ENCODE measurements at regions not wholly inside any gene's neighbourhood (a gene's known extent, or its start where the extent isn't known, plus 50 kb on each side); places are given as distances from the start of the nearest gene placed in this dataset.

GRCh38 chr5:2257326-2258244 lies 374.9 kb upstream of the IRX4 start:
- DNase-seq, result no peak

- no peak for DNase-seq
Observed at GRCh38 chr5:2256691-2257280, 374.1 kb upstream of the IRX4 start.

GRCh38 chr5:2255915-2256690 lies 373.4 kb upstream of the IRX4 start:
- no peak for DNase-seq

- DNase-seq, result no peak
Observed at GRCh38 chr5:2254880-2255750, 372.4 kb upstream of the IRX4 start.

- no peak for DNase-seq
Observed at GRCh38 chr5:2254406-2254805, 371.7 kb upstream of the IRX4 start.

- no peak for DNase-seq
Observed at GRCh38 chr5:2253040-2253975, 370.6 kb upstream of the IRX4 start.

GRCh38 chr5:2251751-2252150 lies 369.0 kb upstream of the IRX4 start:
- no peak for DNase-seq

- DNase-seq, result no peak
Observed at GRCh38 chr5:2251298-2251697, 368.6 kb upstream of the IRX4 start.

- no peak for DNase-seq
Observed at GRCh38 chr5:2250365-2250950, 367.7 kb upstream of the IRX4 start.

GRCh38 chr5:2249442-2249841 lies 366.7 kb upstream of the IRX4 start:
- DNase-seq, result no peak

GRCh38 chr5:2249026-2249425 lies 366.3 kb upstream of the IRX4 start:
- no peak for DNase-seq

GRCh38 chr5:2242539-2242938 lies 359.8 kb upstream of the IRX4 start:
- DNase-seq, result no peak

GRCh38 chr5:2241842-2242241 lies 359.1 kb upstream of the IRX4 start:
- DNase-seq, result no peak

GRCh38 chr5:2240118-2240904 lies 357.6 kb upstream of the IRX4 start:
- DNase-seq, result no peak

GRCh38 chr5:2239201-2239910 lies 356.6 kb upstream of the IRX4 start:
- no peak for DNase-seq

GRCh38 chr5:2238732-2239131 lies 356.0 kb upstream of the IRX4 start:
- DNase-seq, result no peak

- DNase-seq, result no peak
Observed at GRCh38 chr5:2227433-2227832, 344.7 kb upstream of the IRX4 start.

GRCh38 chr5:2224689-2225088 lies 342.0 kb upstream of the IRX4 start:
- no peak for DNase-seq

GRCh38 chr5:2223303-2223702 lies 340.6 kb upstream of the IRX4 start:
- no peak for DNase-seq
